SK-N-SH treated with all-trans-retinoic acid at 6 μM for 48 hours (cell line): ENCODE measurements at regions not wholly inside any gene's neighbourhood (a gene's known extent, or its start where the extent isn't known, plus 50 kb on each side); places are given as distances from the start of the nearest gene placed in this dataset.

ENCODE experiments used
- CSDC2 ChIP-seq: fragments of 250-450 bp; sonication (Bioruptor Pico); IDR thresholded peaks from 2 replicates; pipeline ENCODE4 v1.5.0; 2020; ENCODE audit warnings: mild to moderate bottlenecking, moderate library complexity
- OSR1 ChIP-seq: fragments of 250-450 bp; sonication (Bioruptor Pico); IDR thresholded peaks from 2 replicates; pipeline ENCODE4 v1.8.0; 2022; ENCODE audit warnings: moderate library complexity, mild to moderate bottlenecking, inconsistent platforms
- PPARA ChIP-seq: fragments of 250-450 bp; sonication (Bioruptor Pico); IDR thresholded peaks from 2 replicates; pipeline ENCODE4 v1.5.0; 2020; ENCODE audit warnings: mild to moderate bottlenecking, borderline replicate concordance
- ZFP3 ChIP-seq: fragments of 250-450 bp; sonication (Bioruptor Pico); IDR thresholded peaks from 2 replicates; pipeline ENCODE4 v1.5.0; 2020; ENCODE audit warnings: mild to moderate bottlenecking, moderate library complexity
- TF ChIP-seq, protein P1 (sequence below): fragments of 250-450 bp; sonication (Bioruptor Pico); IDR thresholded peaks from 2 replicates; pipeline ENCODE4 v1.5.1; 2021; ENCODE audit warnings: mild to moderate bottlenecking, moderate library complexity

- TF ChIP-seq OSR1 (CRISPR knock-in tag) = no peak
- TF ChIP-seq ZFP3 (CRISPR knock-in tag) = no peak
- TF ChIP-seq PPARA (CRISPR knock-in tag) = no peak
- TF ChIP-seq, protein P1, sequence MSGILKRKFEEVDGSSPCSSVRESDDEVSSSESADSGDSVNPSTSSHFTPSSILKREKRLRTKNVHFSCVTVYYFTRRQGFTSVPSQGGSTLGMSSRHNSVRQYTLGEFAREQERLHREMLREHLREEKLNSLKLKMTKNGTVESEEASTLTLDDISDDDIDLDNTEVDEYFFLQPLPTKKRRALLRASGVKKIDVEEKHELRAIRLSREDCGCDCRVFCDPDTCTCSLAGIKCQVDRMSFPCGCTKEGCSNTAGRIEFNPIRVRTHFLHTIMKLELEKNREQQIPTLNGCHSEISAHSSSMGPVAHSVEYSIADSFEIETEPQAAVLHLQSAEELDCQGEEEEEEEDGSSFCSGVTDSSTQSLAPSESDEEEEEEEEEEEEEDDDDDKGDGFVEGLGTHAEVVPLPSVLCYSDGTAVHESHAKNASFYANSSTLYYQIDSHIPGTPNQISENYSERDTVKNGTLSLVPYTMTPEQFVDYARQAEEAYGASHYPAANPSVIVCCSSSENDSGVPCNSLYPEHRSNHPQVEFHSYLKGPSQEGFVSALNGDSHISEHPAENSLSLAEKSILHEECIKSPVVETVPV = no peak
- TF ChIP-seq CSDC2 (CRISPR knock-in tag) = no peak
Observed at GRCh38 chr2:200040831-200041230, 85.4 kb downstream of the MAIP1 start.
